OCI-LY1 (cell line): ENCODE measurements at regions not wholly inside any gene's neighbourhood (a gene's known extent, or its start where the extent isn't known, plus 50 kb on each side); places are given as distances from the start of the nearest gene placed in this dataset.

Source experiments
- EZH2 ChIP-seq: fragments of 200-600 bp; sonication (generic), shearing (Covaris generic); IDR thresholded peaks from 2 replicates; pipeline ENCODE4 v1.8.0; 2017; ENCODE audit warnings: borderline replicate concordance, mixed run types, mild to moderate bottlenecking, antibody characterized with exemption, low read length, moderate library complexity, mixed read lengths
- TF ChIP-seq, protein P1 (sequence below): fragments of 200-600 bp; sonication (generic), shearing (Covaris generic); IDR thresholded peaks from 2 replicates; pipeline ENCODE4 v1.5.1; 2017; ENCODE audit warnings: mild to moderate bottlenecking, antibody characterized with exemption, low read length, moderate library complexity, mixed read lengths

- TF ChIP-seq, protein P1, sequence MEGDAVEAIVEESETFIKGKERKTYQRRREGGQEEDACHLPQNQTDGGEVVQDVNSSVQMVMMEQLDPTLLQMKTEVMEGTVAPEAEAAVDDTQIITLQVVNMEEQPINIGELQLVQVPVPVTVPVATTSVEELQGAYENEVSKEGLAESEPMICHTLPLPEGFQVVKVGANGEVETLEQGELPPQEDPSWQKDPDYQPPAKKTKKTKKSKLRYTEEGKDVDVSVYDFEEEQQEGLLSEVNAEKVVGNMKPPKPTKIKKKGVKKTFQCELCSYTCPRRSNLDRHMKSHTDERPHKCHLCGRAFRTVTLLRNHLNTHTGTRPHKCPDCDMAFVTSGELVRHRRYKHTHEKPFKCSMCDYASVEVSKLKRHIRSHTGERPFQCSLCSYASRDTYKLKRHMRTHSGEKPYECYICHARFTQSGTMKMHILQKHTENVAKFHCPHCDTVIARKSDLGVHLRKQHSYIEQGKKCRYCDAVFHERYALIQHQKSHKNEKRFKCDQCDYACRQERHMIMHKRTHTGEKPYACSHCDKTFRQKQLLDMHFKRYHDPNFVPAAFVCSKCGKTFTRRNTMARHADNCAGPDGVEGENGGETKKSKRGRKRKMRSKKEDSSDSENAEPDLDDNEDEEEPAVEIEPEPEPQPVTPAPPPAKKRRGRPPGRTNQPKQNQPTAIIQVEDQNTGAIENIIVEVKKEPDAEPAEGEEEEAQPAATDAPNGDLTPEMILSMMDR, result no peak
- no peak for TF ChIP-seq EZH2
Measured at GRCh38 chr15:62727501-62727900, 315.0 kb upstream of the TPM1 start.
